Nephron progenitor cell (in vitro differentiated cells): ENCODE measurements at regions not wholly inside any gene's neighbourhood (a gene's known extent, or its start where the extent isn't known, plus 50 kb on each side); places are given as distances from the start of the nearest gene placed in this dataset.

Source experiments
- DNase-seq: peaks from one replicate; pipeline ENCODE4 v3.0.0; 2021
- H3K27ac Mint-ChIP-seq: 2 replicates; pipeline ENCODE4 v1.8.0; 2021; ENCODE audit warnings: mild to moderate bottlenecking, moderate library complexity, mixed read lengths
- H3K27me3 Mint-ChIP-seq: 2 replicates; pipeline ENCODE4 v1.8.0; 2021; ENCODE audit warnings: mild to moderate bottlenecking, low read depth, mixed read lengths; ENCODE audit not compliant: poor library complexity
- H3K36me3 Mint-ChIP-seq: 2 replicates; pipeline ENCODE4 v1.8.0; 2021; ENCODE audit warnings: low read depth, mixed read lengths
- H3K4me1 Mint-ChIP-seq: 2 replicates; pipeline ENCODE4 v1.8.0; 2021; ENCODE audit warnings: mixed read lengths
- H3K4me3 Mint-ChIP-seq: 2 replicates; pipeline ENCODE4 v1.8.0; 2021; ENCODE audit warnings: mild to moderate bottlenecking, moderate library complexity, mixed read lengths
- H3K9me3 Mint-ChIP-seq: 2 replicates; pipeline ENCODE4 v1.8.0; 2021; ENCODE audit warnings: mild to moderate bottlenecking, moderate library complexity, mixed read lengths
- TF ChIP-seq, protein P1 (sequence below): fragments of 200-600 bp; sonication (generic); IDR thresholded peaks from 2 replicates; pipeline ENCODE4 v1.5.0; 2021; ENCODE audit warnings: antibody characterized with exemption

DNA sequence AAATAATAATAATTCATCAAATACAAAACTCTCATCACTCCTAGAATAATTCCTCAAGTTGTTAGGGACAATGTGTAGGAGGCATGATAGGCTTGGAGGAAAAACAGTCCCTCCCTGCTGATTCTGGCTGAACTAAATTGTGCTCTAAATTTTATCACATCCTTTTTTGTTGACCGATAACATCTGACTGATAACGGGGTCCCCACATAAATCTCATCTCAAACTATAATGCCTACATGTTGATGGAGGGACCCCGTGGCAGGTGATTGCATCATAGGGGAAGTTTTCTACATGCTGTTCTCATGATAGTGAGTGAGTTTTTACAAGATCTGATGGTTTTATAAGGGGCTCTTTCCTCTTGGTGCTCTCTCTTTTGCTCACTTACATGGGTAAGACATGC, 1043.5 kb upstream of the SORCS1 start:
- H3K36me3 Mint-ChIP-seq: no peaks in the 10 kb centered on the region
- peaks cover 2% of the 10 kb centered on the region for H3K27me3 Mint-ChIP-seq
- TF ChIP-seq, protein P1, sequence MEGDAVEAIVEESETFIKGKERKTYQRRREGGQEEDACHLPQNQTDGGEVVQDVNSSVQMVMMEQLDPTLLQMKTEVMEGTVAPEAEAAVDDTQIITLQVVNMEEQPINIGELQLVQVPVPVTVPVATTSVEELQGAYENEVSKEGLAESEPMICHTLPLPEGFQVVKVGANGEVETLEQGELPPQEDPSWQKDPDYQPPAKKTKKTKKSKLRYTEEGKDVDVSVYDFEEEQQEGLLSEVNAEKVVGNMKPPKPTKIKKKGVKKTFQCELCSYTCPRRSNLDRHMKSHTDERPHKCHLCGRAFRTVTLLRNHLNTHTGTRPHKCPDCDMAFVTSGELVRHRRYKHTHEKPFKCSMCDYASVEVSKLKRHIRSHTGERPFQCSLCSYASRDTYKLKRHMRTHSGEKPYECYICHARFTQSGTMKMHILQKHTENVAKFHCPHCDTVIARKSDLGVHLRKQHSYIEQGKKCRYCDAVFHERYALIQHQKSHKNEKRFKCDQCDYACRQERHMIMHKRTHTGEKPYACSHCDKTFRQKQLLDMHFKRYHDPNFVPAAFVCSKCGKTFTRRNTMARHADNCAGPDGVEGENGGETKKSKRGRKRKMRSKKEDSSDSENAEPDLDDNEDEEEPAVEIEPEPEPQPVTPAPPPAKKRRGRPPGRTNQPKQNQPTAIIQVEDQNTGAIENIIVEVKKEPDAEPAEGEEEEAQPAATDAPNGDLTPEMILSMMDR: no peak
- no peak overlapping the region for H3K27ac Mint-ChIP-seq
- H3K4me3 Mint-ChIP-seq: no peak overlapping the region
- H3K9me3 Mint-ChIP-seq: peaks cover 11% of the 10 kb centered on the region
- no peaks in the 10 kb centered on the region for H3K4me1 Mint-ChIP-seq
- no peak for DNase-seq

GRCh38 chr10:108204528-108205305, 1040.2 kb upstream of the SORCS1 start:
- Mint-ChIP-seq H3K9me3 (no peaks in the 10 kb centered on the region), H3K36me3 (no peaks in the 10 kb centered on the region), H3K4me3 (no peak overlapping the region), H3K27ac (no peak overlapping the region), H3K27me3 (no peaks in the 10 kb centered on the region), H3K4me1 (no peaks in the 10 kb centered on the region)
- peak; percentile 37 for DNase-seq
- TF ChIP-seq, protein P1: peak; percentile 89

GRCh38 chr10:108203905-108204527, 1039.5 kb upstream of the SORCS1 start:
- Mint-ChIP-seq H3K27ac (peak overlapping the region; percentile 31), H3K9me3 (no peaks in the 10 kb centered on the region), H3K27me3 (no peaks in the 10 kb centered on the region), H3K36me3 (no peaks in the 10 kb centered on the region), H3K4me3 (no peak overlapping the region), H3K4me1 (no peaks in the 10 kb centered on the region)
- DNase-seq: no peak
- TF ChIP-seq, protein P1: no peak

DNA sequence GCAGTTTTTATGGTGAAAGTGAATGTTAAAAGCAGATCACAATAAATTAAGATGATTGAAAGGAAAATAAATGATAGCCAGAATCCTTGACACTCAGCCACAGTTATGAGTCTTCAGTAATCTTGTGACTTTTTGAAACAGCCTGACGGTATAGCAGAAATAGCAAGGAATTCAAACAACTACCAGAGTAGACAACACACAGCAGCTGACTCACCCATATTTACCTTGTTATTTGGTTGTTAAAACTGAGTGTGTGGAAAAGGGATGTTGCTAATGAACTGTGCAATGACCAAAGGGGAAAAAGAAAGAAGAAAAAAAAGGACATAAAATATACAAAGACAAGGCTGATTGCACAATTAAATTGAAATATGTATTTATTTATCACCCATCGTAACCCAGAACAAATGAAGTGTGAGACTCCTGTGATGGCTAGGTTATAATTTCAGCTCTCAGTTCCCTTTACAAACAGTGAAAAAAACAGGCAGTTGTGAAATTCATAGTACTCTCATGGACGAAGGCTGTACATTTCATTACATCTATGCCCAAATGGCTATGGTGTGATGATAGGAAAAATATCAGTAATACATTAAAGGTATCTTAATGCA, 1023.0 kb upstream of the SORCS1 start:
- Mint-ChIP-seq H3K9me3 (peaks cover 10% of the 10 kb centered on the region), H3K36me3 (no peaks in the 10 kb centered on the region), H3K4me3 (no peak overlapping the region), H3K4me1 (no peaks in the 10 kb centered on the region), H3K27me3 (no peaks in the 10 kb centered on the region), H3K27ac (no peak overlapping the region)
- DNase-seq: no peak
- TF ChIP-seq, protein P1: no peak

DNA sequence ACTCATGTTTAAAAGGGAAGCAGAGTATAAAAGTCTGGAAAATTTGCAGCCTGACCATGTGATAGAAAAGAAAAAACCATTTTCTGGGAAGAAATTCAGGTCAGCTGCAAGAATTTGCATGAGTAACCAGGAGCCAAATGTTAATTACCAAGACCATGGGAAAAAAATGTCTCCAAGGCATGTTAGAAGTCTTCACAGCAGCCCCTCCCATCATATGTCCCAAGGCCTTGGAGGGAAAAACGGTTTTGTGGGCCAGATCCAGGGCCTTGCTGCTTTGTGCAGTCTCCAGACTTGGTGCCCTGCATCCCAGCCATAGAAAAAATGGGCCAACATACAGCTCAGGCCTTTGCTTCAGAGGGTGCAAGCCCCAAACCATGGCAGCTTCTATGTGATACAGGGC, 1019.6 kb upstream of the SORCS1 start:
- Mint-ChIP-seq H3K4me3 (no peak overlapping the region), H3K27me3 (no peaks in the 10 kb centered on the region), H3K4me1 (no peaks in the 10 kb centered on the region), H3K36me3 (no peaks in the 10 kb centered on the region), H3K27ac (no peak overlapping the region), H3K9me3 (no peaks in the 10 kb centered on the region)
- TF ChIP-seq, protein P1: no peak
- no peak for DNase-seq
